HepG2 (cell line): ENCODE measurements at regions not wholly inside any gene's neighbourhood (a gene's known extent, or its start where the extent isn't known, plus 50 kb on each side); places are given as distances from the start of the nearest gene placed in this dataset.

Experiments used
- ATAC-seq: fragments of 200-7000 bp; cut with Tn5 transposase; 3 replicates; pipeline ENCODE4 v1.9.1; 2020; ENCODE audit warnings: mild to moderate bottlenecking, moderate library complexity
- BruUV-seq: library from RNA; stranded (reverse); fragments of 400-500 nt; replicated peaks from 2 replicates; lab custom pipeline; 2021; lab: Mats Ljungman, UMichigan
- CTCF ChIA-PET: fragments of 300-600 bp; formaldehyde crosslinking; extraction: SDS; loops from one replicate; lab custom pipeline; 2021; ENCODE audit warnings: low total read pairs, inconsistent platforms, low intra/inter-chr PET ratio; lab: Yijun Ruan, JAX
- POLR2A ChIA-PET: fragments of 350-600 bp; sonication (Branson Sonifier 250); formaldehyde crosslinking; loops from one replicate; lab custom pipeline; 2020; ENCODE audit warnings: antibody characterized with exemption, inconsistent platforms; lab: Yijun Ruan, JAX
- DNase-seq: peaks from one replicate; pipeline ENCODE4 v3.0.0-alpha.2; 2015; ENCODE audit warnings: low spot score
- FAIRE-seq: peaks from 3 replicates; lab custom pipeline; 2011; peaks lifted over from hg19 to GRCh38; lab: Jason Lieb, UNC
- H2AFZ ChIP-seq: one replicate; pipeline ENCODE4 v1.6.1; 2011; ENCODE audit warnings: low read length, inconsistent platforms
- H3K27ac ChIP-seq: fragments of 300-600 bp; 3 replicates; pipeline ENCODE4 v1.8.0; 2011; ENCODE audit warnings: mixed run types, mild to moderate bottlenecking, mixed read lengths, low read length, inconsistent platforms; ENCODE audit not compliant: insufficient read depth; ENCODE audit errors: extremely low read length
- H3K27me3 ChIP-seq, 2 experiments: fragments of 200-600 bp in 1 of 2; 2 replicates in 1 of 2; 3 replicates in 1 of 2; pipeline versions ENCODE4 v1.6.0 to v1.8.0; 2011; ENCODE audit warnings: low read length in 2 of 2, mild to moderate bottlenecking in 2 of 2, moderate library complexity in 2 of 2, inconsistent platforms in 1 of 2; ENCODE audit not compliant: insufficient read depth in 2 of 2, control insufficient read depth in 1 of 2
- H3K36me3 ChIP-seq, 2 experiments: fragments of 200-600 bp in 1 of 2; replicated peaks in 1 of 2; 2 replicates in 1 of 2; 3 replicates in 1 of 2; pipeline versions ENCODE4 v1.5.1 to v1.8.0; 2011; ENCODE audit warnings: low read length in 2 of 2, inconsistent platforms in 1 of 2; ENCODE audit not compliant: insufficient read depth in 2 of 2, control insufficient read depth in 1 of 2
- H3K4me1 ChIP-seq: 2 replicates; pipeline ENCODE4 v1.5.1; 2012; ENCODE audit warnings: low read length, inconsistent platforms; ENCODE audit not compliant: insufficient read depth
- H3K4me2 ChIP-seq: 2 replicates; pipeline ENCODE4 v1.6.0; 2011; ENCODE audit warnings: low read depth, low read length, inconsistent platforms
- H3K4me3 ChIP-seq, 3 experiments: fragments of 200-600 bp in 1 of 3; sonication (generic), shearing (Covaris generic) in 1 of 3; replicated peaks in 1 of 3; 2 replicates each; pipeline ENCODE4 v1.5.1; 2011 to 2016; ENCODE audit warnings: low read length in 3 of 3, inconsistent platforms in 2 of 3, low read depth in 2 of 3, mild to moderate bottlenecking in 2 of 3, control low read depth in 1 of 3, mixed read lengths in 1 of 3; ENCODE audit not compliant: insufficient read depth in 1 of 3
- H3K79me2 ChIP-seq: one replicate; pipeline ENCODE4 v1.6.1; 2011; ENCODE audit warnings: low read length, inconsistent platforms; ENCODE audit not compliant: insufficient read depth
- H3K9ac ChIP-seq: 2 replicates; pipeline ENCODE4 v1.6.0; 2011; ENCODE audit warnings: mild to moderate bottlenecking, low read depth, low read length, inconsistent platforms; ENCODE audit not compliant: insufficient read depth
- H3K9me3 ChIP-seq: 2 replicates; pipeline ENCODE4 v1.5.1; 2012; ENCODE audit warnings: mild to moderate bottlenecking, low read length
- H4K20me1 ChIP-seq: 2 replicates; pipeline ENCODE4 v1.6.0; 2011; ENCODE audit warnings: inconsistent platforms, mild to moderate bottlenecking, low read length, moderate library complexity; ENCODE audit not compliant: insufficient read depth
- BCL3 ChIP-seq: sonication (generic); formaldehyde crosslinking; IDR thresholded peaks from 2 replicates; pipeline ENCODE4 v1.5.1; 2020; ENCODE audit warnings: mild to moderate bottlenecking, missing genetic modification reagents, moderate library complexity
- CREB1 ChIP-seq, 2 experiments: fragments of 450-650 bp in 1 of 2; IDR thresholded peaks; 2 replicates each; pipeline ENCODE4 v1.6.1; 2016 to 2017; ENCODE audit warnings: control low read depth in 1 of 2, mild to moderate bottlenecking in 1 of 2, missing compliant biosample characterization in 1 of 2, missing genetic modification characterization in 1 of 2
- GZF1 ChIP-seq: sonication (generic); formaldehyde crosslinking; IDR thresholded peaks from 2 replicates; pipeline ENCODE4 v1.5.1; 2020; ENCODE audit warnings: mild to moderate bottlenecking, missing genetic modification reagents
- HDAC1 ChIP-seq: sonication (generic); formaldehyde crosslinking; IDR thresholded peaks from 2 replicates; pipeline ENCODE4 v1.5.1; 2020; ENCODE audit warnings: mild to moderate bottlenecking, missing genetic modification reagents
- MAFG ChIP-seq: sonication (generic); formaldehyde crosslinking; IDR thresholded peaks from 2 replicates; pipeline ENCODE4 v1.5.1; 2020; ENCODE audit warnings: mild to moderate bottlenecking, missing genetic modification reagents
- MAX ChIP-seq: IDR thresholded peaks from 2 replicates; pipeline ENCODE4 v1.6.1; 2012; ENCODE audit warnings: inconsistent platforms
- NR3C1 ChIP-seq: sonication (generic); formaldehyde crosslinking; IDR thresholded peaks from 2 replicates; pipeline ENCODE4 v1.4.0; 2020; ENCODE audit warnings: missing genetic modification reagents
- RFX3 ChIP-seq: IDR thresholded peaks from 2 replicates; pipeline ENCODE4 v1.6.1; 2016; ENCODE audit warnings: missing biosample characterization, missing genetic modification reagents
- RORA ChIP-seq: sonication (generic); formaldehyde crosslinking; IDR thresholded peaks from 2 replicates; pipeline ENCODE4 v1.5.0; 2020; ENCODE audit warnings: mild to moderate bottlenecking, missing genetic modification reagents, moderate library complexity
- ZNF10 ChIP-seq: sonication (generic); formaldehyde crosslinking; IDR thresholded peaks from 2 replicates; pipeline ENCODE4 v1.4.0; 2020; ENCODE audit warnings: mild to moderate bottlenecking, low read depth, missing genetic modification reagents, borderline replicate concordance
- WGBS: methylation state at CpG from one replicate; pipeline ENCODE4 v1.1.6; 2017; ENCODE audit warnings: low lambda C conversion rate; 5-methylcytosine and 5-hydroxymethylcytosine counted together
- in situ Hi-C: cut with HindIII; loops from 2 replicates; pipeline ENCODE4 v1.10.0; 2017; ENCODE audit warnings: low pct_unique_long_range_greater_than_20kb; ENCODE audit not compliant: extremely low pct_ligation_motif_present
- intact Hi-C: fragments of 100-400 bp; cut with micrococcal nuclease; formaldehyde crosslinking; loops from one replicate; pipeline ENCODE4 v1.10.0; 2022; ENCODE audit not compliant: unreplicated experiment

- H3K27ac ChIP-seq: no peak overlapping the region
- no peak overlapping the region for H2AFZ ChIP-seq
- no peak overlapping the region for H3K9ac ChIP-seq
- no peak for DNase-seq
- H3K4me2 ChIP-seq: no peak overlapping the region
- in situ Hi-C loops (no loop called here), intact Hi-C loops (no loop called here)
- no peak overlapping the region for H3K4me3 ChIP-seq
- H3K79me2 ChIP-seq: no peaks in the 10 kb centered on the region
- H3K4me1 ChIP-seq: no peaks in the 10 kb centered on the region
- CTCF ChIA-PET: no interaction called here
- POLR2A ChIA-PET: no interaction called here
- FAIRE-seq: no peak
- peaks cover 34% of the 10 kb centered on the region for H3K9me3 ChIP-seq
- 0% methylated on average over 1 of the region's 1 CpG for WGBS
- H4K20me1 ChIP-seq: no peaks in the 10 kb centered on the region
- no peaks in the 10 kb centered on the region for H3K27me3 ChIP-seq
- no peaks in the 10 kb centered on the region for H3K36me3 ChIP-seq
- TF ChIP-seq RFX3 (CRISPR knock-in tag): no peak
- no peak for TF ChIP-seq MAFG (CRISPR knock-in tag)
- TF ChIP-seq CREB1 (IDR thresholded peaks at IDR 0.05): no peak
- TF ChIP-seq CREB1 (CRISPR knock-in tag; IDR thresholded peaks at IDR 0.05): no peak
- ATAC-seq: no peak
- no TSS peak for BruUV-seq
Measured at GRCh38 chr13:54513254-54513653, 1484.6 kb downstream of the OLFM4 start.

GRCh38 chr13:54536112-54536511, 1507.5 kb downstream of the OLFM4 start:
- Histone ChIP-seq H3K9me3 (peaks cover 34% of the 10 kb centered on the region), H3K27ac (no peak overlapping the region), H4K20me1 (no peaks in the 10 kb centered on the region), H3K4me3 (no peak overlapping the region), H3K9ac (no peak overlapping the region)
- CTCF ChIA-PET: no interaction called here
- no peak for DNase-seq
- TF ChIP-seq BCL3 (CRISPR knock-in tag) (no peak), MAX (no peak), NR3C1 (no peak), GZF1 (CRISPR knock-in tag) (no peak), HDAC1 (CRISPR knock-in tag) (no peak), RORA (CRISPR knock-in tag) (no peak), ZNF10 (CRISPR knock-in tag) (no peak)
- TF ChIP-seq, all 625 proteins: peak for 0
- H3K79me2 ChIP-seq: no peaks in the 10 kb centered on the region
- no TSS peak for BruUV-seq
- no peak for FAIRE-seq
- in situ Hi-C loops (no loop called here), intact Hi-C loops (no loop called here)
- POLR2A ChIA-PET: no interaction called here
- no peak overlapping the region for H3K4me2 ChIP-seq
- no peak overlapping the region for H2AFZ ChIP-seq
- H3K36me3 ChIP-seq: no peaks in the 10 kb centered on the region
- H3K4me1 ChIP-seq: no peaks in the 10 kb centered on the region
- no peak for ATAC-seq
- 2% methylated on average over 3 of the region's 3 CpGs for WGBS
- no peaks in the 10 kb centered on the region for H3K27me3 ChIP-seq
